CMK (cell line): ENCODE measurements at regions not wholly inside any gene's neighbourhood (a gene's known extent, or its start where the extent isn't known, plus 50 kb on each side); places are given as distances from the start of the nearest gene placed in this dataset.
"Not testable (repeated sequence)": the region's sequence is repeated elsewhere in the genome, so short reads cannot be mapped to it uniquely, and the experiment has no call there.

Experiments
- DNase-seq: peaks from one replicate; pipeline ENCODE4 v3.0.0-alpha.2; 2010; ENCODE audit warnings: low read depth

- DNase-seq, result no peak
These were observed 1138.4 kb downstream of the TBL1XR1 start for GRCh38 chr3:176058856-176059255.

GRCh38 chr3:176055836-176056235 lies 1141.4 kb downstream of the TBL1XR1 start:
- no peak for DNase-seq

- no peak for DNase-seq
These were observed 1145.5 kb downstream of the TBL1XR1 start for GRCh38 chr3:176051766-176052165.

- no peak for DNase-seq
These were observed 1150.6 kb downstream of the TBL1XR1 start for GRCh38 chr3:176046703-176047102.

- DNase-seq, result no peak
These were observed 1155.5 kb downstream of the TBL1XR1 start for GRCh38 chr3:176041812-176042211.

GRCh38 chr3:176041185-176041584 lies 1156.1 kb downstream of the TBL1XR1 start:
- no peak for DNase-seq

- no peak for DNase-seq
These were observed 1159.6 kb downstream of the TBL1XR1 start for GRCh38 chr3:176037636-176038035.

GRCh38 chr3:176032043-176032442 lies 1165.2 kb downstream of the TBL1XR1 start:
- no peak for DNase-seq

- not testable (repeated sequence) for DNase-seq
These were observed 1157.1 kb downstream of the NAALADL2 start for GRCh38 chr3:176016203-176016602.

- not testable (repeated sequence) for DNase-seq
These were observed 1156.1 kb downstream of the NAALADL2 start for GRCh38 chr3:176015228-176015627.

- DNase-seq, result no peak
These were observed 1150.1 kb downstream of the NAALADL2 start for GRCh38 chr3:176009256-176009655.

GRCh38 chr3:176005564-176005963 lies 1146.4 kb downstream of the NAALADL2 start:
- no peak for DNase-seq

GRCh38 chr3:175989161-175989560 lies 1130.0 kb downstream of the NAALADL2 start:
- DNase-seq, result no peak

GRCh38 chr3:175988401-175988800 lies 1129.3 kb downstream of the NAALADL2 start:
- no peak for DNase-seq

- no peak for DNase-seq
These were observed 1126.6 kb downstream of the NAALADL2 start for GRCh38 chr3:175985781-175986180.

GRCh38 chr3:175983379-175983778 lies 1124.2 kb downstream of the NAALADL2 start:
- no peak for DNase-seq

- DNase-seq, result no peak
These were observed 1121.5 kb downstream of the NAALADL2 start for GRCh38 chr3:175980486-175981090.

- no peak for DNase-seq
These were observed 1119.0 kb downstream of the NAALADL2 start for GRCh38 chr3:175977968-175978752.

- DNase-seq, result no peak
These were observed 1110.3 kb downstream of the NAALADL2 start for GRCh38 chr3:175969456-175969855.

- no peak for DNase-seq
These were observed 1105.9 kb downstream of the NAALADL2 start for GRCh38 chr3:175965036-175965435.

GRCh38 chr3:175957427-175957826 lies 1098.3 kb downstream of the NAALADL2 start:
- no peak for DNase-seq

- no peak for DNase-seq
These were observed 1097.8 kb downstream of the NAALADL2 start for GRCh38 chr3:175956964-175957363.

GRCh38 chr3:175951047-175951694 lies 1092.0 kb downstream of the NAALADL2 start:
- no peak for DNase-seq
